ENCODE measurements at regions not wholly inside any gene's neighbourhood (a gene's known extent, or its start where the extent isn't known, plus 50 kb on each side); places are given as distances from the start of the nearest gene placed in this dataset.

DNA sequence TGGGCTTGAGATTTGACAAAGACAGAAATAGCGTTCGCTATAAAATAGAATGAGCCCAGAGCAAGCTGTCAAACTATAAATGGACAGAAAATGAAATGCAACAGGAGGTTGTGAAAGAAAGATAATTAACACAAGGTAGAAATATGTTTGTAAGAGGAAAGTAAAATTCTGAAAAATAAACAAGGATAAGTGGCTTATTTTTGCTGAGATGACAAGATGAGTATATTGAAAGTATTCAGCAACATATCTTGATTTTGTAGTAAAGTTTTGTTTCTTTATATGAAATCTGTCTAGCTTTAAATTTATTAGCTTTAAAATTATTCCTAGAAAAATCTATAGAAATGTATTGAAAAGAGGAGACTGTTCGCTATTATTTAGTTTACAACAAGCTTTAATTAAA is 111.9 kb upstream of the RPS23 start:
- FAIRE-seq, result no peak
- Histone ChIP-seq H3K56ac (replicated peaks; ENCODE audit: insufficient read length, low read depth, low read length) (no peak overlapping the region), H2BK5ac (ENCODE audit: low read depth, low read length) (no peak overlapping the region), H2AFZ (ENCODE audit: low read length) (no peak overlapping the region), H3K23ac (ENCODE audit: insufficient read length) (no peak overlapping the region), H3K9me3 (ENCODE audit: insufficient read depth in 2 of 2, low read depth in 1 of 2, low read length in 1 of 2) (no peaks in the 10 kb centered on the region), H4K20me1 (replicated peaks in 1 of 2; ENCODE audit: control insufficient read depth in 1 of 2, insufficient read depth in 2 of 2, low read length in 2 of 2) (no peaks in the 10 kb centered on the region), H3K23me2 (ENCODE audit: low read depth, low read length) (no peaks in the 10 kb centered on the region), H3K27ac (ENCODE audit: low read depth, low read length) (no peak overlapping the region), H3K4me3 (ENCODE audit: extremely low read depth in 1 of 4, insufficient read depth in 2 of 4, low read depth in 3 of 4, low read length in 4 of 4) (no peak overlapping the region), H3K36me3 (ENCODE audit: control insufficient read depth in 2 of 4, insufficient read depth in 4 of 4, low read length in 3 of 4) (no peaks in the 10 kb centered on the region), H3K18ac (ENCODE audit: extremely low read depth, low read length) (no peak overlapping the region), H2BK15ac (ENCODE audit: low read length) (no peak overlapping the region), H2AK5ac (ENCODE audit: low read depth, low read length) (no peak overlapping the region), H3K14ac (ENCODE audit: insufficient read length) (no peak overlapping the region), H3K27me3 (replicated peaks in 1 of 4; ENCODE audit: control insufficient read depth in 3 of 4, extremely low read depth in 1 of 4, insufficient read depth in 3 of 4, low read length in 3 of 4) (no peaks in the 10 kb centered on the region), H2BK20ac (ENCODE audit: low read length) (no peak overlapping the region), H3K4me2 (ENCODE audit: insufficient read depth in 1 of 2, low read depth in 2 of 2, low read length in 2 of 2) (no peak overlapping the region), H3K4me1 (replicated peaks in 1 of 4; ENCODE audit: control insufficient read depth in 3 of 4, insufficient read depth in 4 of 4, low read length in 3 of 4) (no peaks in the 10 kb centered on the region; a peak in 1 of 7 replicates), H4K8ac (ENCODE audit: extremely low read depth, insufficient read depth, low read length) (no peak overlapping the region), H3K9ac (replicated peaks in 1 of 4; ENCODE audit: extremely low read depth in 1 of 4, low read depth in 3 of 4, low read length in 3 of 4) (no peak overlapping the region), H3K79me1 (ENCODE audit: low read depth, low read length) (no peaks in the 10 kb centered on the region), H4K91ac (replicated peaks; ENCODE audit: insufficient read length, low read length) (no peak overlapping the region), H4K5ac (ENCODE audit: insufficient read length, low read depth, low read length) (no peak overlapping the region), H2BK120ac (replicated peaks; ENCODE audit: low read depth, low read length) (no peak overlapping the region), H3K79me2 (ENCODE audit: control insufficient read depth in 1 of 2, insufficient read depth in 2 of 2, low read length in 2 of 2) (no peaks in the 10 kb centered on the region), H3K4ac (replicated peaks; ENCODE audit: insufficient read length, low read depth, low read length) (no peak overlapping the region), H2BK12ac (ENCODE audit: low read depth, low read length) (no peak overlapping the region)
- no peak for DNase-seq (ENCODE audit: low read depth in 1 of 2, low spot score in 2 of 2)
- ChIA-PET POLR2A (ENCODE audit: partially characterized antibody) (no interaction called here), CTCF (ENCODE audit: partially characterized antibody) (no interaction called here)
- 98% methylated on average over 3 of the region's 3 CpGs; no CpG with 5 or more reads in 1 of the 2 experiments for WGBS, 2 experiments (ENCODE audit: extremely low coverage in 1 of 2, insufficient coverage in 1 of 2, insufficient read length in 1 of 2, insufficient replicate concordance in 2 of 2, low coverage in 1 of 2, low lambda C conversion rate in 2 of 2, missing lambda C conversion rate in 1 of 2)
- TF ChIP-seq CREB1 (IDR thresholded peaks at IDR 0.05), result no peak
- TF ChIP-seq EP300 (IDR thresholded peaks at IDR 0.05; ENCODE audit: borderline replicate concordance in 1 of 2, low read depth in 2 of 2, low read length in 2 of 2), result no peak
- TF ChIP-seq SIX5 (IDR thresholded peaks at IDR 0.05; ENCODE audit: low read depth, low read length), result no peak
- no peak for TF ChIP-seq MAFK (IDR thresholded peaks at IDR 0.05; ENCODE audit: low read depth, low read length)
- TF ChIP-seq YY1 (IDR thresholded peaks at IDR 0.05; ENCODE audit: low read depth, low read length), result no peak
- TF ChIP-seq SUZ12 (IDR thresholded peaks at IDR 0.05; ENCODE audit: low read length), result no peak
- TF ChIP-seq SP4 (IDR thresholded peaks at IDR 0.05; ENCODE audit: low read length), result no peak
- no peak for TF ChIP-seq SIRT6 (IDR thresholded peaks at IDR 0.05; ENCODE audit: low read length)
- no peak for TF ChIP-seq CEBPB (IDR thresholded peaks at IDR 0.05; ENCODE audit: low read depth, low read length)
- TF ChIP-seq E2F6 (IDR thresholded peaks at IDR 0.05), result no peak

All from H1 (cell line).